ENCODE measurements at regions not wholly inside any gene's neighbourhood (a gene's known extent, or its start where the extent isn't known, plus 50 kb on each side); places are given as distances from the start of the nearest gene placed in this dataset.

DNA sequence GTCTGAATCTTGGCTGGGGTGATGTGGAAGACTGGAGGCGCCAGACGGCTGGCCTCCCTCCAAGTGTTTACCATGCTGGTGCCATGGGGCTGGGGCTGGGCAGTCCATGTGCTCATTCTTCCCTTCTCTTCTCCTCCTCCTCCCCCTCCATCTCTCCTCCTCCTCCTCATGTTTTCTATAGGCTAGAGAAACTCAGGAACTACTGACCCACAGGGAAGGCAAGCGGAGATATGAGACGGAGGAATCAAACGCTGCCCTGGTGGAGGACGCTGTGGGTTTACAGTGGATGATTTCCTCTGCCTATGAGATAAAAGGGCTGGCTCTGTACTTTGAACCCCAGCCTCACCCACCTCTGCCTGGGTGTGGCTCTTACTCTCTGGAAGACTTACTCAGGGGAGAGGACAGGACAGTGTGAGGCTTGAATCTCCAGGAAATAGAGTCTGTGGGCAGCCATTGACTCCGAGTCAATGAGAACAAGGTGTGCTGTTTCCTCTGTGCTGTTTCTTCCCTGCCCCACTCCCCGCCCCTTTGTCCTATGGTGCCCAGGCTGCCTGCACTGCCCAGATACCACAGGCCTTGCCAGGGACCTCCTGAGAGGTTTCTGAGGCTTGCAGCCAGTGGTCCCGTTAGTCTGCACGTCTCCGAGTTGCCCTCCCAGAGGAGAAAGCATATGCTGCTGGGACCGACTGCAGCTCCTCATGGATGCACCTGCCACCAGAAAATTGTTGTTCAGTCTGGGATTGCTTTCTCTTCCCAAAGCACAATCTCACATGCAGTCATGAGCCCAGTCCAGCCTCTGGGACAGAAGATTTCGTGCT, 132.6 kb upstream of the ARHGAP5 start:
- no peak for DNase-seq

DNA sequence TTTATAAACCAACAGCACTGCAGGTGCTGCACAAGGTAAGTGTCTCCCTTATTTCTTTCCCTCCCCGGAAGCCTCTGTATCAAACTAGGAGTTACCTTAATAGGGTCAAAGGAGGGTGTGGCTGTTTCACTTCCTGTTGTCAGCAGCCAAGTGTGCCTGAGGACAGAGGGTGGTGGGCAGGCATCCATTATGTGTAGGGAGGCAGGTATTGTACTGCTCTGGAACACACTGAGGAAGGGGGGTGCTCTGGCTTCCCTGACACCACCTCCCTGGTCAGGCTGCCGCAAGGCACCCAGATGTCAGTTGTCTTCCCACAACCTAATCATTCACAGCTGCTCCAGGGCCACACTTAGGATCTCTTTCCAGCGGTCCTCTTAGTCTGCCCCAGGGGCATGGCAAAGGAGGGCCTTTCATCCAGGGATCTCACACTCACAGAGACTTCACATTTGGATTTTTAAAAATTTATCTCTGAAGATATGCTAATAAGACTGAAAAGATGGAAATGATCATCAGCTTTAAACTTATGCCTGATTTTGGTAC, 132.0 kb upstream of the ARHGAP5 start:
- DNase-seq, result peak; percentile 10

DNA sequence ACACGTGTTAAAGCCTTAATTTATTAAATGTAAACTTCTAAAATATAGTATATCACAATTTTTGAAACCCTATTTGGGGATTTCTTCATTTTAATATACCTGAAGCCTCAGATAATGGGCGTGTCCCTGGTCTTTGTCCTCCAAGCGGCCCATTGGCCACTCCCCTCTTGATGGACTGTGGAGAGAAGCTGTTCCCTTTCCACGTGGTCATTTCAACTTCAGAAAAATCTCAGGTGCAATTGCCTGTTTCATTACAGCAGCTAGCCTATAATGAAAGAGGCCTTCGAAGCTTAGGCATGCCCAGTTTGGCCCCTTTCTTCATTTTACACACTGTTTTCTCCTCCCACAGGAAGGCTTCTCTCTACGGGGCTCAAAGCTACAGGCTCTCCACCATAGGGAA, 131.4 kb upstream of the ARHGAP5 start:
- no peak for DNase-seq

DNA sequence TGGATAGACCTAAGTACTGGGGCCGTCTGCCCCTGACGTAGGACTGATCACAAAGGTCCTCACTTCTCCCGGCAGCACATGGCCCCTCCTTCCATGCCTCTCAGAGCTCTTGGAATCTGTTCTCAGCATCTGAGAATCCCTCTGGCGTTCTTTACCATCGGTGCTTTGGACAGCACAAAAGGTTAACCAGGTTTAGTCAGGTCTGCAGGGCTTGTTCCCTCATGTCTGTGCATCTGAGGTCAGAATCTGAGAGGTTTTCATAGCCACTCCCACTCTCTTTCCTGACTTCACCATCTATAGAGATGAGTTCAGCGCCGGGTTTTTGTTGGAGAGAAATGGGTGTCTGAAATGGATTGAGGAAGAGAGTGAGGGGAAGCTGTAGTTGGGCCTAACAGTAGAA, 130.0 kb upstream of the ARHGAP5 start:
- DNase-seq, result no peak

DNA sequence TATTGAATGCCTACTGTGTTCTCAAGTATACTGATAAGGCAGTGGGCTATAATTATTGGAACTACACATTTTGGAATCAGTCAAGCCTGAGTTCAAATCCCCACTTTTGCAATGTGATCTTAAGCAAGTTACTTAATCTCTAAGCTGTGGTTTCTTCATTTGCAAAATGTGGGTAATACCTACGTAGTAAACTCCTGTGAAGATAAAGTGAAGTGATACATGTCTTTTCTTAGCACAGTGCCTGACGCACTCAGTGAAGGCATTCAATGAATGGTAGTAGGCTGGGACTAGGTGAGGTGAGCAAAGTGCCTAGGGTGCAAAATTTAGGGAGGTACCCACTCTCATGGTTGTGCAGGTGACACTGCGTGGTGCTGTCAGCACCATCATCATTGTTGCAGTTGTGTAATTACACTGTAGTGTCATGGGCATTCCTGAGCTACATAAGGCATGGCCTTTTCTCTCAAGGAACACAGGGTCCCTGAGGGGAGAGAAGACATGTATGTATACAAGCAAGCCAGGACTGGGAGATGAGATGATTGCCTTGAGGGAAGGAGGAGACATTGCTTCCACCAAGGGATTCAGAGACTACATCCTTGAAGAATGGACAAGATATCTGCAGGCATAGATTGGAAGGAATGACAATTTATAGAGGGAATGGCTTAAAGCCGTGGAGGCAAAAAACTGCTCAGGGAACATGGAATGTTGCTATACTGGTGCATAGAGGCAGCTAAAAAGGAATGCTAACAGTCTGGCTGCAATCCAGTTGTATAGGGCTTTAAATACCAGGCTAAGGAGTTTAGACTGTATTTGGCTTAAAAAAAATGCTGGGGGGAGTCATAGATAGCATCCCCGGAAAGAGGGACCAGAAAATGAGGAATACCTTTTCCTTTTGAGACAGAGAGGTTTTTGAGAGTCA, 129.2 kb upstream of the ARHGAP5 start:
- no peak for DNase-seq

DNA sequence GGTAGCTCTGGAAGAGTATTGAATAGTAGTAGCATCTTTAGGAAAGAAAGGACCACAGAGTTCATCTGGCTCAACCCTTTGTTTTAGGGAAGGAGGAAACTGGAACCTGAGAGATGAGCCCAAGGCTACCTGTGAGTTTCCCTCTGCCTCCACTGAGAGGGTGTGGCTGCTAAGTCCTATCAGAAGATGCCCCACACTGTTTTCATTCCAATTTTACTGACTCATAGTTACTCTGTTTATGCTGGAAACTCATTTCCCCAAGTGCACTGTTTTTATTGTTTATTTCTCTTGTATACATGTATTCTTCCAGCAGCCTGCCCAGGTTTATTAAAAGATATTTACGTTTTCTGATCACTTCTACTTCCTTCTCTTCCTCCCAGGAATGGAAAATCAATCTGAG, 127.4 kb upstream of the ARHGAP5 start:
- no peak for DNase-seq

DNA sequence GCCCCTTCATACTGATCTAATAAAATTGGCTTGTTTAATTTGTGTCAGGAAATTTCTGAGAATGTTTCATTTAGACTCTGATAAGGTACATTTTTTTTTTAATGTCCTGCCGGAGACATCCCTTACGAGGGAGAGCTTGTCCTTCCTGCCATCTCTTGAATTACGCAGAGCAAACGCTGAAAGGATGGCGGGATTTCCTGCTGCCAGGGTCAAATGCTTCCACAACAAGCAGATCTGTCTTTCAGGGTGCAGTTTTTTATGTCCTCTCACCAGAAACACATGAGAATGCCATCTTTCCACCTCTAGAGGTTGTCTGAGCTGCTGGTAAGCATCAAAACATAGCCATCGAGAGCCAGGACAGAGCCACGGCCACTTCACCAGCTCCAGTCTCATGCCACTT, 126.8 kb upstream of the ARHGAP5 start:
- DNase-seq, result no peak

DNA sequence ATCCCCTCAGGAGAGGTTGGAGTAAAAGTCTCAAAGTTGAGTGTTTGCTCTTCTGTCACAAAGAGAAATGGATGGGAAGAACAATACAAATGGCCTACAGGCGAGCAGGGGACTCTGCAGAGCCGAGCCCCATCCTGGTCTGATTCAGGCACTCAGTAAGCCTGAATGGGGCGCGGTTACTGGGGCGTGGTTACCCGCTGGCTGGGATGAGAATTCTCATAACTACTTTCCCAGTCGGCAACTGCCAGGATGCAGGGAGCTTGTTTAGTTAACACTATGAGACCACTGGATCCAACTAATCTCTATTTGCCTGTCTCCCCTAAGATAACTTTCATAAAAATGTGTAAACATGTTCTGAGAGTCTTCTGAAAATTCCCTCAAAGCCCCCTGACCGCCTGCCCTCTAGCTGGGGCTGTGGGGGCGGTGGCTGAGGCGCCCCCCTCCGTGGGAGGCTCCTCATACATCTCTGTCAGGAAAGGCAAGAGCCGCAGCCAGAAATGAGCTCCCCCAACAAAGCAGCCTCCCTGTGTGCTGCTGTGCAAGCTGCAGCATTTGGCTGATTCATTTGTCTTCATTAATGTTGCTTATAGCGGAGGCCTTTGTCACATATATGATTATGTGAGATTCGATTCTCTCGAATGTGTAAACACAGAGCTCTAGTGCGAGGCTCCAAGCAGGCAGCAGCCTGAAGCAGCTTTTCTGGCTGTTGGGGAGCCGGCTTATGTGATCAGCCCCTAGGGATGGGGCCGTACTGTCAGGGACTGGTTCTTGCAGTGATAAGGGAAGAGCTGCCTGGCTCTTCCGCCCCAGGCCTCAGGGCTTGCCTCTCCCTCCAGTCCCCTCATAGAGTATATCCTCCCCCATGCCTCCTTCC, 126.1 kb upstream of the ARHGAP5 start:
- DNase-seq, result no peak

DNA sequence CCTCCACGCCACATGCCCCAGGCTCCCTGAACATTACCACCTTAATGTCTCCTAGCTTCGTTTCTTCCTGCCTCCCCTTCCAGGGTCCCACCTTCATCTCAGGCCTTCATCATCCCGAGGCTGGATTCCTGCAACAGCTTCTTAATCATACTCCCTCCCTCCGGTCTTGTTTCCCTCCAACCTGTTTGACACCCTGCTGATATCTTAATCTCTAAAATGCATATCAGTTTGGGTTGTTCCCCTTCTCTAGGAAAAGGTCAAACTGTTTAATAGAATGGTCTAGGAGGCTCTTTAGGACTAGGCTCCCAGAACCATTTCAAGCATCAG, 125.5 kb upstream of the ARHGAP5 start:
- no peak for DNase-seq

DNA sequence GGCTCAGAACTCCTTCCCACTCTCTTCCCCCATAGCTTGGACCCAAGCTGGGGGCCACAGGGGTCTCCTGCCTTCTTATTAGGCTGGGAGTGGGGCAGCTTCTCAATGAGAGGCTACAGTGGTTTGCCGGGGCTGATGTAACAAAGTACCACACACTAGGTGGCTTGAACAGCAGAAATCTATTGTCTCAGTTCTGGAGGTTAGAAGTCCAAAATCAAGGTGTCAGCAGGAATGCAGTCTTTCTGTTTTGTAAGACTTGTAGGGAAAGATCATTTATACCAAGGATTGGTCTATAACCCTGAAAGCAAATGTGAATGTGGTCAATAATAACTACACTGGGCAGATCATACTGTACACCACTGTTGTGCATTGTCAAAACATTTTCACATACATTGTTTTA, 124.5 kb upstream of the ARHGAP5 start:
- no peak for DNase-seq

DNA sequence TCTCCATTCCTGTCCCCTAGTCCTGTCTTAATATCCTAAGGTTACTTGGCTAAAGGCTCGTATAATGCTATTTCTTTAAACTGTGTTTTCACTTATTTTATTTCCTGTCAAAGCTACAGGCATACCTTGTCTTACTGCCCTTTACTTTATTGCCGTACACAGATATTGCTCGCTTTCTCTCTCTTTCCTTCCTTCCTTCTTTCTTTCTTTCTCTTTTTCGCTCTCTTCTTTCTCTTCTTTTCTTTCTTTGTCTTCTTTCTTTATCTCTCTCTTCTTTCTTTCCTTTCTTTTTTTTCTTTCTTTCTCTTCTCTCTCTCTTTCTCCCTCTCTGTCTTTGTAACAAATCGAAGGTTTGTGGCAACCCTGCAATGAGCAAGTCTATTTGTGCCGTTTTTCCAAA, 123.9 kb upstream of the ARHGAP5 start:
- no peak for DNase-seq

DNA sequence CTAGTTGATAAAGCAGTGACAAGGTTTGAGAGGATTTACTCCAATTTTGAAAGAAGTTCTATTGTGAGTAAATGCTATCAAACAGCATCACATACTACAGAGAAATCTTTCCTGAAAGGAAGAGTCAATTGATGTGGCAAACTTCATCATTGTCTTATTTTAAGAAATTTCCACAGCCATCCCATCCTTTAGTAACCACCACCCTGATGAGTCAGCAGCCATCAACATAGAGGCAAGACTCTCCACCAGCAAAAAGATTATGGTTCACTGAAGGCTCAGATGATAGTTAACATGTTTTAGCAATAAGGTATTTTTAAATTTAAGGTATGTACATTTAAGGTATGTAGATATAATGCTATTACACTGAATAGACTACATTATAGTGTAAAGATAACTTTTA, 122.1 kb upstream of the ARHGAP5 start:
- DNase-seq, result no peak

DNA sequence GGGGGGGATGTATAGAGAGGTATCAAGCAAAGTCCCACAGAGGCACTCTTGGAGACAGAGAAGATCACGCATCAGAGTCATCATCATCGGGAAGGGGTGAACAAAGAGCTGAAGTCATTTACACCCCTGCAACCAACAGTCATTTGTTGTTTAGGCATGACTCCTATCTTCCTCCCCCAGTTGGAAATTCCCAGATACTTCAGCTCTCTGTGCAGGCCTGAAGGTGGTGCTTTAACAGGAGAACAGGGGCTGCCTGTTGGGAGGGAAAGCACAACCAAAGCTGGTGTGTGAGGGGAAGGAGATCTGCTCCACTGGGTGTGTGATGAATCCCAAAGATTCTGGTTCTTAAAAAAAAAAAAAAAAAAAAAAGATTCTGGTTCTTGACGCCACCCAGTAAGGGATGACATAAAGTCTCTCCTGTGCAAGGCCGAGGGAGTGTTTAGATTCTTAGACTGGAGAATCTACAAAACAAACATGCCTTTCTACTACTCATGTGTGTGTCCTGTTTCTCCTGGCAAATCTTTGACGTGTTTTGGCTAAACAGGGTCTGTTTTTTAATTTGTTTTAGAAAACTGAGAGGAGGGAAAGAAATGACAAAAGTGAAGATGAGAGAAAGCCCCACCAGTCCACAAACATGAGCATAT, 121.0 kb upstream of the ARHGAP5 start:
- DNase-seq, result no peak

DNA sequence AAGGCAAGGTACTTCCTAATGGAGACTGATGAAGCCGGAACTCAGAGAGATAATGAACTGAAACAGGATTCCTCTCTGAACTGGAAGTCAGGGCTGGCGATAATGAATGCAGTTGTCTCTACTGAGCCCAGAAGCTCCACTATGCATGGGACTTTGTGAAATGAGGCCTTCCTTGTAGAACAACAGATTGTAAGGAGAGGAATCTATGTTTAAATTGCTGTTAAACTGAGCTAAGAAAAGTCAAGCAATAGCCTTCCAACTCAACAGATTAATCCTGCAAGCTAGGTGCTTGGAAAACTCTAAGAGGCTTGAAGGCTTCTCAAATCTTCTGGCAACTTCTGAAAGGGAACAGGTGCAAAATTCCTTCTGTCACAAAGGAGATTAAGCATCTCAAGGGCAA, 119.5 kb upstream of the ARHGAP5 start:
- DNase-seq, result no peak

DNA sequence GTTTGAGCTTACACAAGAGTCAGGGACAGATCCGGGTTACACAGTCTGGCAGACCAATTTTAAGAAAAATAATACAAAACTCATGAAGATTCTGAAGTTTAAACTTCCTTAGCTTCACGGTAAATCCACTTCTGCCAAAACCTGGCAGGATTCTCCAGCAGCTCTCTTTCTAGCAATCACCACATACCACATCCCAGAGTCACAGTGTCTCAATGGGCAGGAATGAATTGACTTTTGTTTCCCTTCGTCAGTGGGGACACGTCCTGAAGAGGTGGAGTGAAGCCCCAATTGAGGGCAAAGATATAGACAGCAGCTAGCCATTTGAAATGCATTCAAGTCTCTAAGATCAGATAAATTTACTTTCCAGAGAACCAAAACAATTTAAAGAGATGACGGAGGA, 117.1 kb upstream of the ARHGAP5 start:
- DNase-seq, result no peak

DNA sequence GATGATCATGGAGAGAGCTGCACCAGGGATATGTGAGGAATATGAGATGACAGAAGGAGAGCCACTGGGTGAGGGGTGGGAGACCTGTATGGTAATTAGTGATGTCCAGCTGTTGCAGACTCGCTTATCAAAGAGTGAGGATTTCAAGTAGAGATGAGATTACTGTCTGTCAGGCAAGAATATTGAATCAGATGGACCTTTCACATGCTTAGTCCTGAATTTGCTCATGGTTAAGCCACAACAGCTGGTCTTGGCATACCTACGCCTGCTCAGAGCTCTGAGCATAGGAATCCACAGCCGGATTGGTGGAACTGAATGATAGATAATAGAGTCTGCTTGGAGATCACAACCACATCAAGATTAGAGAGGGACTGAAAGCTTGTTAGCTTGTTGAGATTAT, 115.2 kb upstream of the ARHGAP5 start:
- no peak for DNase-seq

DNA sequence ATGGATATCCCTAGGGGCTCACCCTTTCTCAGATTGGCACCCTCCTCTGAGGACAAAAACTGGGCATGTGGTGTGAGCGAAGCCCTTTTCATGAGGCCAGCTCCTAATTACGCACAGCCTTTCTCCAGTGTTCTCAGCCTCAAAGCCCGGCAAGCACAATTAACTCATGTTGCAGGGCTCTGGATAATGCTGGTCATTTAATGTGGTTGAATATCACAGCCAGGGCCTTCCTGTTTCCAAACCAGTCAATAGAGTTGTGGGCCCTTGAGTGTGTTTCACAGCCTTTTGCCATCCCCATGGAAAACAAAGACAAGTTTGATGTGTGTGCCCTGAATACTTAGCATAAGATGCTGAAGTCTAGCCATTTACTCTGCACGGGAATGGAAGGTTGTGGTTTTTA, 114.2 kb upstream of the ARHGAP5 start:
- no peak for DNase-seq

DNA sequence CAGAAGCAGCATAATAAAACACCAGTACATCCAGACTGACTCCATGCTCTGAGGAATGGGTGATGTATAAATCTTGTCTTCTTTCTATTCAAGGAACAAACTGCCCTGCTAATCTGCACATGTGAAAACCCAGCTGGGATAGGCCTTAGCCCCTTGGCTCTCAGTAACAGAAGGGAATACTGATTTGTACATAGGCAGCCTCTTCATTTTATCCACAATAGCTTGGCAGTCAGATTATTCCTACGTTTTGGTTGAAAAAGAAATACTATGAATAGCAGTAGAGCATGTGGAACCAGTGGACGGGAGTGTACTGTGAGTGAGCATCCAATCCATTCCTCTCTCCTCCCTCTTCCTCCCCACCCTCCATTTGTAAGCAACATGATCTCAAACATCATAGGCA, 113.5 kb upstream of the ARHGAP5 start:
- no peak for DNase-seq

DNA sequence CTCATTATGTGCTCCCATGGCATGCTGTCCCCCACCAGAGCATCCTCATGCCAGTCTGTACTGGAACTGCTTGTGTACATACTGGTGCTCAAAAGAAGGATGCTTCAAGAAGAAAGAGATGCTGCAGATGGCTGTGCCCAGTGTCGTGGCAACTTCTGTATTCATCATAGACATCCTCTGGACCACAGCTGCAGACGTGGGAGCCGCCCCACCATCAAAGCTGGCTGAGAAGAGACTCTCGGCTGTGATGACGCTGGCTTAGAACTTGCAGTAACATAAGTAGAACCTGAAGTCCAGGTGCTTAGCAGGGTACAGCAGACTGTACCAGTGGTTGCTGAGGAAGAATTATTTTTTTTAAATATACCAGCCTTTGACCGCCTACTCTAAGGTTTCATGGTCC, 112.6 kb upstream of the ARHGAP5 start:
- DNase-seq, result no peak

DNA sequence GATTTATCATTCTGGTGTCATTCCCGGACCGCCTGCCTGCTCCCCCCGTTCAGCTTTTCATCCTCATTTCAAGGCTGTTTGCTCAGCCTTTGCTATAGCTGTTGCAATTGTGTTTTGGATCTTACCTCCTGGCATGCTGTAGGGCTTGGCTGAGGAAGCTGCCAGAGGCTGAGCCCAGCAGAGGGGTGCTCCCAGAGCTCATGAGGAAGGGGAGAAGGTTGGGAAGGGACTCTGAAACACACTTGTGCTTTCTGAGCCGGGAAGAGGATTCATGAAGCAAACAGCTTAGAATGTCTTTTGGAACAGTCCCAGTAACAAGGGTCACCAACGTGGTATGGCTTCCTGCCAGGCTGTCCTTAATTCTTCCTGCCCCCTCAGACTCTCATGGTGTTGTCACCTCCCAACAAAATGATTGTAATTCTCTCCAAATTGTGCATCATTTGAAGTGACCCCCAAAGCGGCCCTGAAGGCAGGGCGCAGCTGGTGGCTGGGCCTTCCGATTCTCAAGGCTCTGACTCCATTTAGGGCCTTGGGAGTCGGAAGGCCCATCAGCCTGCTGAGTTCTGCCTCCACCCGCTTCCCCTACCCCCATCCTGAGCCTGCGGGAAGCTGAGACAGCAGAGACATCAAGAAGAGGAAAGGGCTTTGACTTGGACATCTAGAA, 111.9 kb upstream of the ARHGAP5 start:
- DNase-seq, result no peak

DNA sequence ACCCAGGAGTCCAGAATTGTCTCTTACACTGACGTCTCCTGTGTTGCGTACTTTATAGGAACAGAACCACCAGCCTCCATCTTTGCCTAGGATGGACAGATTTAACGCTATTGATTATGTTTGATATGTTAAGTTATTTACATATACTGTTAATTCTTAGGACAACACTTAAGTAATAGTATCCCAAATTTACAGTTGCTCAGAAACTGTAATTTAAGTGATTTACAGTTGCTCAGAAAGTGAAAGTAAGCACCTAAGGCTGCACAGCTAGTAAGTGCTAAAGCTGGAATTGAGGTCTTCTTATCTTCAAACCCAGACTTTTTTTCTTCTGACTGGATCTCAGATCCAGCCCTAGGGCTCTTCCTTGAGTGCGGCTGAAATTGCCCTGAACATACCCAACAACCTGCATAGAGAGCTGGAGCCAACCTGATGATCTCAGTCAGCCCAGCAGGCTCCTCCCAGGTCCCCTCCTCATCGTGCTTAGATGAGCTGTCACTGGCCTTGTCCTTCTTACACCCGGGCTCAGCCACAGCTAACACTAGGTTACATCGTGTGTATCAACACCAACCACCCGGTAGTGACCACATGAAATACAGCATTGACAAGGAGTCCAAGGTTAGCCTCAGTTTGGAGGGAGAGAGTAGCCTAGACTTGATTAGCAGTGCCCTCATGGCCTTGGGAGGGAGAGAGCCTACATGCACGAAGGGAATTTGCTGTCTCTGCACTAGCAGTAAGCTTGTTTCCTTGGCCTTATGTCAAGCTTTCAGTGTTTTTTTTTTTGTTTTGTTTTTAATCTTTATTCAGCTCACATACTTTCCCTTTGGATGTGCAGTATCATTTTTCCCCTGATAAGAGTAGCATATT, 111.1 kb upstream of the ARHGAP5 start:
- DNase-seq, result no peak
